ENCODE measurements at regions not wholly inside any gene's neighbourhood (a gene's known extent, or its start where the extent isn't known, plus 50 kb on each side); places are given as distances from the start of the nearest gene placed in this dataset.

DNA sequence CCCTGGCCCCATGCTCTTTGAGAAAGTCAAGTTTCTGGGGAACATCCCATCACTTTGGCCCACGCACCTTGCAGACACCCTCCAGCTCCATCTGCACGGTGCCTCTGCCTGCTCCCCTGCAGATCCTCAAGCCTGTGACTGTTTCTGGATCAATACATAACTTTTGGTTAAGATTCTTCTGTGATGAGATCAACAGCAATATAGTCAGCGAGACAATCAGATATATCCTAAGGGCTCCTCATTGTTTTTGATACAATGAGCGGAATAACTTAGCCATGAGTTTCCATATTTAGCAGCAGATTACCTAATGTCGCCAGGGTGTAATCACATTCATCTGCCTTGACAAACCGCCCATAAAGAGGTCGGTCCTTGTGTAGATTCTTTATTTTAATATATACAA, 109.3 kb upstream of the MTHFD1L start:
- TF ChIP-seq POLR2AphosphoS5 (IDR thresholded peaks at IDR 0.05), result no peak
- TF ChIP-seq, protein P1, sequence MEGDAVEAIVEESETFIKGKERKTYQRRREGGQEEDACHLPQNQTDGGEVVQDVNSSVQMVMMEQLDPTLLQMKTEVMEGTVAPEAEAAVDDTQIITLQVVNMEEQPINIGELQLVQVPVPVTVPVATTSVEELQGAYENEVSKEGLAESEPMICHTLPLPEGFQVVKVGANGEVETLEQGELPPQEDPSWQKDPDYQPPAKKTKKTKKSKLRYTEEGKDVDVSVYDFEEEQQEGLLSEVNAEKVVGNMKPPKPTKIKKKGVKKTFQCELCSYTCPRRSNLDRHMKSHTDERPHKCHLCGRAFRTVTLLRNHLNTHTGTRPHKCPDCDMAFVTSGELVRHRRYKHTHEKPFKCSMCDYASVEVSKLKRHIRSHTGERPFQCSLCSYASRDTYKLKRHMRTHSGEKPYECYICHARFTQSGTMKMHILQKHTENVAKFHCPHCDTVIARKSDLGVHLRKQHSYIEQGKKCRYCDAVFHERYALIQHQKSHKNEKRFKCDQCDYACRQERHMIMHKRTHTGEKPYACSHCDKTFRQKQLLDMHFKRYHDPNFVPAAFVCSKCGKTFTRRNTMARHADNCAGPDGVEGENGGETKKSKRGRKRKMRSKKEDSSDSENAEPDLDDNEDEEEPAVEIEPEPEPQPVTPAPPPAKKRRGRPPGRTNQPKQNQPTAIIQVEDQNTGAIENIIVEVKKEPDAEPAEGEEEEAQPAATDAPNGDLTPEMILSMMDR (IDR thresholded peaks at IDR 0.05), result no peak
- TF ChIP-seq POLR2A (IDR thresholded peaks at IDR 0.05; ENCODE audit: low read depth), result no peak
